Transverse colon (tissue), 4 donors: ENCODE measurements at regions not wholly inside any gene's neighbourhood (a gene's known extent, or its start where the extent isn't known, plus 50 kb on each side); places are given as distances from the start of the nearest gene placed in this dataset.

Source experiments
- DNase-seq: peaks from one replicate; pipeline ENCODE4 v3.0.0-alpha.2; 2019
- H3K27ac ChIP-seq, 4 donors: fragments of 200-600 bp; sonication (generic); 2 replicates each; pipeline ENCODE4 v1.5.1; 2016 to 2018; ENCODE audit warnings: inconsistent platforms in 4 of 4
- H3K27me3 ChIP-seq: fragments of 200-600 bp; sonication (generic); 2 replicates; pipeline ENCODE4 v1.5.1; 2017; ENCODE audit warnings: inconsistent platforms
- H3K36me3 ChIP-seq, 4 donors: fragments of 200-600 bp; sonication (generic); 2 replicates each; pipeline ENCODE4 v1.5.1; 2017 to 2019; ENCODE audit warnings: inconsistent platforms in 4 of 4
- H3K4me1 ChIP-seq, 4 donors: fragments of 200-600 bp; sonication (generic); 2 replicates each; pipeline ENCODE4 v1.5.1; 2017 to 2020; ENCODE audit warnings: inconsistent platforms in 4 of 4
- H3K4me3 ChIP-seq, 4 donors: fragments of 200-600 bp; sonication (generic); 1 replicate in 1 of 4; 2 replicates in 3 of 4; pipeline versions ENCODE4 v1.5.1 to v1.6.1; 2017 to 2019; ENCODE audit warnings: inconsistent platforms in 4 of 4
- H3K9me3 ChIP-seq, 2 donors: fragments of 200-600 bp; sonication (generic); 2 replicates each; pipeline ENCODE4 v1.5.1; 2017 to 2019; ENCODE audit warnings: inconsistent platforms in 2 of 2
- CTCF ChIP-seq, 5 experiments: fragments of 200-600 bp in 3 of 5; fragments of 450-650 bp in 2 of 5; sonication (generic) in 3 of 5; IDR thresholded peaks; 1 replicate in 2 of 5; 2 replicates in 3 of 5; pipeline ENCODE4 v1.5.1; 2016 to 2017; ENCODE audit warnings: antibody characterized with exemption in 5 of 5, inconsistent platforms in 3 of 5, mild to moderate bottlenecking in 2 of 5, moderate library complexity in 1 of 5
- EP300 ChIP-seq: sonication (generic); formaldehyde crosslinking; IDR thresholded peaks from one replicate; pipeline ENCODE4 v1.6.1; 2017; ENCODE audit warnings: antibody characterized with exemption, low read depth
- POLR2A ChIP-seq: fragments of 450-650 bp; IDR thresholded peaks from one replicate; pipeline ENCODE4 v1.6.1; 2016; ENCODE audit warnings: antibody characterized with exemption, mild to moderate bottlenecking, moderate library complexity
- POLR2AphosphoS5 ChIP-seq, 3 donors: sonication (generic); formaldehyde crosslinking; IDR thresholded peaks; one replicate each; pipeline ENCODE4 v1.6.1; 2016; ENCODE audit warnings: antibody characterized with exemption in 3 of 3
- WGBS, 2 donors: methylation state at CpG; one replicate each; pipeline ENCODE4 v1.1.5; 2018; ENCODE audit warnings: low coverage in 1 of 2; 5-methylcytosine and 5-hydroxymethylcytosine counted together
- in situ Hi-C, 4 donors: fragments of 200-750 bp; cut with MboI; loops; one replicate each; pipeline versions ENCODE4 v1.15.0 to v1.15.1; 2017; ENCODE audit warnings: low sequenced_read_pairs in 3 of 4, low pct_ligation_motif_present in 1 of 4, low pct_unique_long_range_greater_than_20kb in 1 of 4
- intact Hi-C: fragments of 100-400 bp; cut with DNase I; formaldehyde crosslinking; loops from one replicate; pipeline ENCODE4 v1.15.1; 2023; ENCODE audit warnings: low total_unique reads

- no peaks in the 10 kb centered on the region for H3K36me3 ChIP-seq
- TF ChIP-seq POLR2A (no peak), EP300 (no peak), POLR2AphosphoS5 (IDR thresholded peaks at IDR 0.05) (no peak), CTCF (IDR thresholded peaks at IDR 0.05) (no peak)
- H3K9me3 ChIP-seq = no peaks in the 10 kb centered on the region
- H3K4me3 ChIP-seq = no peak overlapping the region
- peaks cover 13 to 35% (median 19%) of the 10 kb centered on the region in 4 donors for H3K4me1 ChIP-seq
- in situ Hi-C loops = no loop called here
- no peak for DNase-seq
- peak overlapping the region in 2 of 4 donors; percentile 14 to 55 for H3K27ac ChIP-seq
- WGBS, 2 donors = 59 to 69% methylated on average over 3 to 6 of the region's 6 CpGs
- no peaks in the 10 kb centered on the region for H3K27me3 ChIP-seq
- intact Hi-C loops = no loop called here
Measured at GRCh38 chr6:119449331-119450156, 100.0 kb upstream of the MAN1A1 start.

GRCh38 chr6:119447921-119448320 is 98.4 kb upstream of the MAN1A1 start:
- WGBS, 2 donors = 93 to 95% methylated on average over 3 of the region's 3 CpGs
- intact Hi-C loops = no loop called here
- in situ Hi-C loops = no loop called here
- no peak overlapping the region for H3K4me3 ChIP-seq
- TF ChIP-seq EP300 (no peak), POLR2A (no peak), CTCF (IDR thresholded peaks at IDR 0.05) (no peak), POLR2AphosphoS5 (IDR thresholded peaks at IDR 0.05) (no peak)
- peaks cover 13 to 35% (median 19%) of the 10 kb centered on the region in 4 donors for H3K4me1 ChIP-seq
- no peak overlapping the region for H3K27ac ChIP-seq
- no peaks in the 10 kb centered on the region for H3K9me3 ChIP-seq
- DNase-seq = no peak
- no peaks in the 10 kb centered on the region for H3K27me3 ChIP-seq
- H3K36me3 ChIP-seq = no peaks in the 10 kb centered on the region

GRCh38 chr6:119446609-119447008 is 97.0 kb upstream of the MAN1A1 start:
- H3K36me3 ChIP-seq = no peaks in the 10 kb centered on the region
- no peaks in the 10 kb centered on the region for H3K9me3 ChIP-seq
- peak overlapping the region; percentile 51 to 68 (median 64) for H3K27ac ChIP-seq
- peaks cover 13 to 35% (median 19%) of the 10 kb centered on the region in 4 donors for H3K4me1 ChIP-seq
- no peak overlapping the region for H3K4me3 ChIP-seq
- H3K27me3 ChIP-seq = no peaks in the 10 kb centered on the region
- TF ChIP-seq EP300 = no peak
- peak in 1 of 3 donors; percentile 62 for TF ChIP-seq POLR2AphosphoS5 (IDR thresholded peaks at IDR 0.05)
- no peak for TF ChIP-seq POLR2A
- TF ChIP-seq CTCF (IDR thresholded peaks at IDR 0.05) = no peak
- DNase-seq = peak; percentile 68
- intact Hi-C loops = no loop called here
- in situ Hi-C loops = no loop called here
- WGBS, 2 donors = 14 to 43% methylated on average over 2 of the region's 2 CpGs

- H3K27ac ChIP-seq = peak overlapping the region; percentile 51 to 68 (median 64)
- TF ChIP-seq POLR2AphosphoS5 (IDR thresholded peaks at IDR 0.05) (no peak), CTCF (IDR thresholded peaks at IDR 0.05) (no peak), EP300 (no peak), POLR2A (no peak)
- intact Hi-C loops (no loop called here), in situ Hi-C loops (no loop called here)
- no peaks in the 10 kb centered on the region for H3K36me3 ChIP-seq
- H3K4me1 ChIP-seq = peaks cover 13 to 35% (median 19%) of the 10 kb centered on the region in 4 donors
- H3K27me3 ChIP-seq = no peaks in the 10 kb centered on the region
- DNase-seq = no peak
- WGBS, 2 donors = 88% methylated on average over 1 of the region's 1 CpG; no CpG with 5 or more reads in 1 of the 2 donors
- no peak overlapping the region for H3K4me3 ChIP-seq
- H3K9me3 ChIP-seq = no peaks in the 10 kb centered on the region
Measured at GRCh38 chr6:119446115-119446554, 96.6 kb upstream of the MAN1A1 start.
